ENCODE measurements at regions not wholly inside any gene's neighbourhood (a gene's known extent, or its start where the extent isn't known, plus 50 kb on each side); places are given as distances from the start of the nearest gene placed in this dataset.

- no peak for ATAC-seq
- Histone ChIP-seq H3K9me3 (no peaks in the 10 kb centered on the region), H3K36me3 (no peaks in the 10 kb centered on the region), H3K27ac (no peak overlapping the region), H3K27me3 (no peaks in the 10 kb centered on the region), H3K4me3 (no peak overlapping the region), H3K4me1 (no peaks in the 10 kb centered on the region)
- TF ChIP-seq POLR2A (IDR thresholded peaks at IDR 0.05) (no peak), CTCF (IDR thresholded peaks at IDR 0.05) (no peak)
- no peak for DNase-seq
- intact Hi-C loops (cut with DNase I) = no loop called here
- 66% methylated on average over 4 of the region's 4 CpGs for WGBS (ENCODE audit: insufficient coverage, low coverage, low lambda C conversion rate, missing lambda C conversion rate)
Measured at GRCh38 chr13:89846926-89847585, 1500.4 kb upstream of the MIR17HG start.

- ATAC-seq (no peak), DNase-seq (no peak)
- Histone ChIP-seq H3K4me1 (no peaks in the 10 kb centered on the region), H3K27ac (no peak overlapping the region), H3K36me3 (no peaks in the 10 kb centered on the region), H3K4me3 (no peak overlapping the region), H3K9me3 (no peaks in the 10 kb centered on the region), H3K27me3 (no peaks in the 10 kb centered on the region)
- intact Hi-C loops (cut with DNase I) = no loop called here
- TF ChIP-seq POLR2A (IDR thresholded peaks at IDR 0.05) = no peak
Measured at GRCh38 chr13:89852570-89852969, 1494.9 kb upstream of the MIR17HG start.

- no peak overlapping the region for H3K27ac ChIP-seq
- no peaks in the 10 kb centered on the region for H3K4me1 ChIP-seq
- no peak overlapping the region for H3K4me3 ChIP-seq
- intact Hi-C loops (cut with DNase I) = no loop called here
- TF ChIP-seq CTCF (IDR thresholded peaks at IDR 0.05) (no peak), POLR2A (IDR thresholded peaks at IDR 0.05) (no peak)
- no peaks in the 10 kb centered on the region for H3K36me3 ChIP-seq
- H3K27me3 ChIP-seq = no peaks in the 10 kb centered on the region
- DNase-seq (no peak), ATAC-seq (no peak)
- WGBS (ENCODE audit: insufficient coverage, low coverage, low lambda C conversion rate, missing lambda C conversion rate) = 53% methylated on average over 4 of the region's 4 CpGs
- H3K9me3 ChIP-seq = no peaks in the 10 kb centered on the region
Measured at GRCh38 chr13:89856512-89856911, 1491.0 kb upstream of the MIR17HG start.

- H3K4me3 ChIP-seq = no peak overlapping the region
- DNase-seq = no peak
- 59% methylated on average over 3 of the region's 3 CpGs for WGBS (ENCODE audit: insufficient coverage, low coverage, low lambda C conversion rate, missing lambda C conversion rate)
- ATAC-seq = no peak
- no peaks in the 10 kb centered on the region for H3K4me1 ChIP-seq
- intact Hi-C loops (cut with DNase I) = no loop called here
- H3K27ac ChIP-seq = no peak overlapping the region
- H3K9me3 ChIP-seq = no peaks in the 10 kb centered on the region
- H3K36me3 ChIP-seq = no peaks in the 10 kb centered on the region
- TF ChIP-seq CTCF (IDR thresholded peaks at IDR 0.05) (no peak), POLR2A (IDR thresholded peaks at IDR 0.05) (no peak)
- H3K27me3 ChIP-seq = no peaks in the 10 kb centered on the region
Measured at GRCh38 chr13:89857502-89857901, 1490.0 kb upstream of the MIR17HG start.

GRCh38 chr13:89862011-89862690, 1485.3 kb upstream of the MIR17HG start:
- Histone ChIP-seq H3K4me1 (no peaks in the 10 kb centered on the region), H3K4me3 (no peak overlapping the region), H3K27me3 (no peaks in the 10 kb centered on the region), H3K9me3 (no peaks in the 10 kb centered on the region), H3K36me3 (no peaks in the 10 kb centered on the region), H3K27ac (no peak overlapping the region)
- no peak for DNase-seq
- ATAC-seq = no peak
- intact Hi-C loops (cut with DNase I) = no loop called here
- WGBS (ENCODE audit: insufficient coverage, low coverage, low lambda C conversion rate, missing lambda C conversion rate) = 67% methylated on average over 5 of the region's 13 CpGs
- TF ChIP-seq CTCF (IDR thresholded peaks at IDR 0.05) = no peak
- no peak for TF ChIP-seq POLR2A (IDR thresholded peaks at IDR 0.05)
